ENCODE measurements at regions not wholly inside any gene's neighbourhood (a gene's known extent, or its start where the extent isn't known, plus 50 kb on each side); places are given as distances from the start of the nearest gene placed in this dataset.

- no peak for DNase-seq
- Mint-ChIP-seq H3K4me3 (no peak overlapping the region), H3K27ac (no peak overlapping the region), H3K9me3 (peaks cover 0 to 4% of the 10 kb centered on the region in 2 experiments; a peak in 3 of 5 replicates), H3K4me1 (peaks cover 0 to 3% of the 10 kb centered on the region in 2 experiments; a peak in 2 of 4 replicates), H3K36me3 (ENCODE audit: insufficient read depth in 1 of 3, low read depth in 3 of 3) (no peaks in the 10 kb centered on the region; a peak in 1 of 7 replicates), H3K27me3 (ENCODE audit: low read depth) (no peaks in the 10 kb centered on the region; the same call in 1 of the 2 replicates)
- no peaks in the 10 kb centered on the region for H3K79me1 ChIP-seq (ENCODE audit: insufficient read depth, low read depth, low read length, poor library complexity, severe bottlenecking)
- H2BK120ac ChIP-seq (ENCODE audit: low read depth, low read length, poor library complexity, severe bottlenecking) = no peak overlapping the region
- no peak overlapping the region for H3K56ac ChIP-seq (ENCODE audit: insufficient read length, low read depth, low read length)
- no peak for TF ChIP-seq CTCF (conservative IDR thresholded peaks at IDR 0.05)
- no peak overlapping the region for H4K5ac ChIP-seq (ENCODE audit: insufficient read length, low read depth, low read length)
- no peak overlapping the region for H3K4ac ChIP-seq (ENCODE audit: low read depth, low read length)
- H3K23me2 ChIP-seq (ENCODE audit: insufficient read length, low read depth, low read length, poor library complexity, severe bottlenecking) = no peaks in the 10 kb centered on the region
- H2BK5ac ChIP-seq (ENCODE audit: insufficient read length, low read length) = no peak overlapping the region
- no peaks in the 10 kb centered on the region for H3K79me2 ChIP-seq (ENCODE audit: insufficient read depth, low read length)
- H3K14ac ChIP-seq (ENCODE audit: insufficient read depth, low read length) = no peak overlapping the region
- no peaks in the 10 kb centered on the region for H4K20me1 ChIP-seq (ENCODE audit: control insufficient read depth, insufficient read depth, insufficient read length)
- H4K91ac ChIP-seq (ENCODE audit: insufficient read length, low read depth, low read length) = no peak overlapping the region
- no CpG with 5 or more reads among the region's 6 CpGs for WGBS (ENCODE audit: extremely low coverage, insufficient read length, low lambda C conversion rate)
- H3K27me3 ChIP-seq (ENCODE audit: insufficient read depth, low read length) = no peaks in the 10 kb centered on the region
- no peaks in the 10 kb centered on the region for H3K9me3 ChIP-seq (ENCODE audit: control insufficient read depth, low read depth, low read length)
- H3K4me1 ChIP-seq (ENCODE audit: insufficient read depth, low read length) = no peaks in the 10 kb centered on the region
- no peak overlapping the region for H3K4me2 ChIP-seq (ENCODE audit: insufficient read depth, insufficient read length, low read length)
- H3K27ac ChIP-seq (ENCODE audit: insufficient read length, low read depth, low read length) = no peak overlapping the region
- H3K23ac ChIP-seq (ENCODE audit: insufficient read length, low read depth, low read length) = no peak overlapping the region
- no peak overlapping the region for H3T11ph ChIP-seq (ENCODE audit: low read length)
- H2AK5ac ChIP-seq (ENCODE audit: insufficient read length, low read length) = no peak overlapping the region
- H3K18ac ChIP-seq (ENCODE audit: insufficient read length, low read depth, low read length) = no peak overlapping the region
- no peak overlapping the region for H2BK12ac ChIP-seq (ENCODE audit: insufficient read length, low read depth, low read length)
- no peak overlapping the region for H2BK20ac ChIP-seq (ENCODE audit: low read depth, low read length, poor library complexity, severe bottlenecking)
- no peak overlapping the region for H4K8ac ChIP-seq (replicated peaks; ENCODE audit: insufficient read length, low read depth, low read length)
- no peak overlapping the region for H2BK15ac ChIP-seq (ENCODE audit: low read depth, low read length)
- H2AFZ ChIP-seq (ENCODE audit: low read length) = no peak overlapping the region
- no peak overlapping the region for H3K9ac ChIP-seq (ENCODE audit: extremely low read depth, insufficient read length, low read length)
These were observed 358.8 kb upstream of the ADAMTS16 start for GRCh38 chr5:4781299-4781698.

Measured in H9 (cell line).